Cardiac muscle cell (in vitro differentiated cells and primary cell): ENCODE measurements at regions not wholly inside any gene's neighbourhood (a gene's known extent, or its start where the extent isn't known, plus 50 kb on each side); places are given as distances from the start of the nearest gene placed in this dataset.

Experiments
- DNase-seq, 2 donors: peaks; one replicate each; pipeline versions ENCODE4 v3.0.0 to v3.0.0-alpha.2; 2010 to 2017; ENCODE audit warnings: low read depth in 1 of 2, low spot score in 1 of 2
- H3K27ac ChIP-seq: fragments of 200-600 bp; sonication (generic); 2 replicates; pipeline ENCODE4 v1.5.1; 2016
- H3K27me3 ChIP-seq: fragments of 200-600 bp; sonication (generic); 2 replicates; pipeline ENCODE4 v1.6.0; 2016; ENCODE audit warnings: control low read depth
- H3K36me3 ChIP-seq: fragments of 200-600 bp; sonication (generic); 2 replicates; pipeline ENCODE4 v1.5.1; 2016; ENCODE audit warnings: control low read depth
- H3K4me1 ChIP-seq: fragments of 200-600 bp; sonication (generic); 2 replicates; pipeline ENCODE4 v1.8.1; 2017; ENCODE audit warnings: low read depth, mild to moderate bottlenecking, mixed run types
- H3K4me3 ChIP-seq: fragments of 200-600 bp; sonication (generic); 2 replicates; pipeline ENCODE4 v1.5.1; 2016; ENCODE audit warnings: mild to moderate bottlenecking
- H3K9me3 ChIP-seq: fragments of 200-600 bp; sonication (generic); 2 replicates; pipeline ENCODE4 v1.5.1; 2017; ENCODE audit warnings: low read depth, mild to moderate bottlenecking, control low read depth
- CTCF ChIP-seq: IDR thresholded peaks from 2 replicates; pipeline ENCODE4 v1.5.1; 2012; ENCODE audit warnings: low read depth, mild to moderate bottlenecking, low read length

GRCh38 chr5:154567155-154567554 lies 89.1 kb upstream of the HAND1 start:
- no peak for DNase-seq
- TF ChIP-seq CTCF: no peak
- no peaks in the 10 kb centered on the region for H3K36me3 ChIP-seq
- no peak overlapping the region for H3K27ac ChIP-seq
- no peaks in the 10 kb centered on the region for H3K27me3 ChIP-seq
- H3K4me1 ChIP-seq: peaks cover 3% of the 10 kb centered on the region
- no peaks in the 10 kb centered on the region for H3K9me3 ChIP-seq
- H3K4me3 ChIP-seq: no peak overlapping the region

- Histone ChIP-seq H3K36me3 (no peaks in the 10 kb centered on the region), H3K27me3 (no peaks in the 10 kb centered on the region), H3K4me3 (no peak overlapping the region), H3K27ac (no peak overlapping the region), H3K9me3 (no peaks in the 10 kb centered on the region), H3K4me1 (peaks cover 3% of the 10 kb centered on the region)
- TF ChIP-seq CTCF: no peak
- DNase-seq: no peak
Observed at GRCh38 chr5:154566146-154566680, 88.2 kb upstream of the HAND1 start.

- no peaks in the 10 kb centered on the region for H3K36me3 ChIP-seq
- H3K9me3 ChIP-seq: no peaks in the 10 kb centered on the region
- TF ChIP-seq CTCF: no peak
- H3K4me1 ChIP-seq: peaks cover 3% of the 10 kb centered on the region
- DNase-seq: no peak
- no peak overlapping the region for H3K27ac ChIP-seq
- H3K4me3 ChIP-seq: no peak overlapping the region
- no peaks in the 10 kb centered on the region for H3K27me3 ChIP-seq
Observed at GRCh38 chr5:154565123-154565522, 87.1 kb upstream of the HAND1 start.

- no peak for TF ChIP-seq CTCF
- no peak for DNase-seq
- H3K4me3 ChIP-seq: no peak overlapping the region
Observed at GRCh38 chr5:154562244-154562880, 84.3 kb upstream of the HAND1 start.

GRCh38 chr5:154559398-154560276 lies 81.6 kb upstream of the HAND1 start:
- Histone ChIP-seq H3K27ac (no peak overlapping the region), H3K4me1 (peaks cover 3% of the 10 kb centered on the region), H3K27me3 (no peaks in the 10 kb centered on the region), H3K36me3 (no peaks in the 10 kb centered on the region), H3K4me3 (no peak overlapping the region), H3K9me3 (no peaks in the 10 kb centered on the region)
- TF ChIP-seq CTCF: no peak
- DNase-seq: no peak

More at GRCh38 chr5:154562244-154562880, 84.3 kb upstream of the HAND1 start:
- no peak overlapping the region for H3K27ac ChIP-seq
- H3K9me3 ChIP-seq: no peaks in the 10 kb centered on the region
- peaks cover 3% of the 10 kb centered on the region for H3K4me1 ChIP-seq
- H3K27me3 ChIP-seq: no peaks in the 10 kb centered on the region
- no peaks in the 10 kb centered on the region for H3K36me3 ChIP-seq
